Colonic mucosa (tissue), 4 donors: ENCODE measurements at regions not wholly inside any gene's neighbourhood (a gene's known extent, or its start where the extent isn't known, plus 50 kb on each side); places are given as distances from the start of the nearest gene placed in this dataset.

ENCODE experiments used
- DNase-seq: peaks from one replicate; pipeline ENCODE4 v3.0.0-alpha.2; 2020
- H3K27ac ChIP-seq: fragments of 200-600 bp; one replicate; pipeline ENCODE4 v1.8.0; 2021
- H3K27me3 ChIP-seq: fragments of 200-600 bp; one replicate; pipeline ENCODE4 v1.8.0; 2021
- H3K36me3 ChIP-seq: fragments of 200-600 bp; one replicate; pipeline ENCODE4 v1.8.0; 2021
- H3K4me1 ChIP-seq: fragments of 200-600 bp; one replicate; pipeline ENCODE4 v1.8.0; 2021; ENCODE audit warnings: mild to moderate bottlenecking
- H3K4me3 ChIP-seq: fragments of 200-600 bp; one replicate; pipeline ENCODE4 v1.8.0; 2021
- H3K9ac ChIP-seq, 2 donors: one replicate each; pipeline ENCODE4 v1.7.0; 2013; ENCODE audit warnings: control low read depth in 2 of 2, low read depth in 2 of 2, low read length in 2 of 2
- H3K9me3 ChIP-seq: fragments of 200-600 bp; one replicate; pipeline ENCODE4 v1.8.0; 2021
- CTCF ChIP-seq: fragments of 200-600 bp; IDR thresholded peaks from one replicate; pipeline ENCODE4 v1.8.0; 2022; ENCODE audit warnings: antibody characterized with exemption, mild to moderate bottlenecking
- intact Hi-C: fragments of 100-400 bp; cut with DNase I; formaldehyde crosslinking; loops from one replicate; pipeline ENCODE4 v1.14.1; 2022
- donor health status: healthy.
- donor health status: DM: no; HTN: no; CAD: no.
- donor health status: DM: no; HTN: no; CAD: no.

- no peak overlapping the region for H3K4me3 ChIP-seq
- no peak overlapping the region for H3K9ac ChIP-seq
- H3K27ac ChIP-seq, result no peak overlapping the region
- H3K9me3 ChIP-seq, result no peaks in the 10 kb centered on the region
- no peaks in the 10 kb centered on the region for H3K4me1 ChIP-seq
- no peak for DNase-seq
- intact Hi-C loops, result no loop called here
- TF ChIP-seq CTCF, result no peak
- H3K36me3 ChIP-seq, result no peaks in the 10 kb centered on the region
- H3K27me3 ChIP-seq, result no peaks in the 10 kb centered on the region
These were observed 186.7 kb upstream of the GALNTL6 start for GRCh38 chr4:171626554-171626953.

- no peak for DNase-seq
- intact Hi-C loops, result no loop called here
- no peaks in the 10 kb centered on the region for H3K9me3 ChIP-seq
- no peak overlapping the region for H3K9ac ChIP-seq
- no peaks in the 10 kb centered on the region for H3K27me3 ChIP-seq
- no peaks in the 10 kb centered on the region for H3K36me3 ChIP-seq
- TF ChIP-seq CTCF, result no peak
- no peak overlapping the region for H3K4me3 ChIP-seq
- H3K27ac ChIP-seq, result no peak overlapping the region
- H3K4me1 ChIP-seq, result no peaks in the 10 kb centered on the region
These were observed 190.5 kb upstream of the GALNTL6 start for GRCh38 chr4:171622729-171623128.

GRCh38 chr4:171621646-171622045, 191.6 kb upstream of the GALNTL6 start:
- Histone ChIP-seq H3K27me3 (no peaks in the 10 kb centered on the region), H3K4me1 (no peaks in the 10 kb centered on the region), H3K4me3 (no peak overlapping the region), H3K9me3 (no peaks in the 10 kb centered on the region), H3K9ac (no peak overlapping the region), H3K27ac (no peak overlapping the region), H3K36me3 (no peaks in the 10 kb centered on the region)
- no peak for TF ChIP-seq CTCF
- DNase-seq, result no peak
- intact Hi-C loops, result no loop called here

- intact Hi-C loops, result no loop called here
These were observed 200.3 kb upstream of the GALNTL6 start for GRCh38 chr4:171612907-171613306.

GRCh38 chr4:171602638-171603355, 210.4 kb upstream of the GALNTL6 start:
- intact Hi-C loops, result no loop called here
- no peak for TF ChIP-seq CTCF
- no peak for DNase-seq
- Histone ChIP-seq H3K27me3 (no peaks in the 10 kb centered on the region), H3K36me3 (no peaks in the 10 kb centered on the region), H3K4me1 (no peaks in the 10 kb centered on the region), H3K9me3 (no peaks in the 10 kb centered on the region), H3K27ac (no peak overlapping the region), H3K4me3 (no peak overlapping the region), H3K9ac (no peak overlapping the region)

More at GRCh38 chr4:171612907-171613306, 200.3 kb upstream of the GALNTL6 start:
- no peak overlapping the region for H3K9ac ChIP-seq
- no peak for DNase-seq
- H3K36me3 ChIP-seq, result no peaks in the 10 kb centered on the region
- H3K4me1 ChIP-seq, result no peaks in the 10 kb centered on the region
- H3K9me3 ChIP-seq, result no peaks in the 10 kb centered on the region
- no peak overlapping the region for H3K27ac ChIP-seq
- H3K27me3 ChIP-seq, result no peaks in the 10 kb centered on the region
- H3K4me3 ChIP-seq, result no peak overlapping the region
- no peak for TF ChIP-seq CTCF
